ENCODE measurements at regions not wholly inside any gene's neighbourhood (a gene's known extent, or its start where the extent isn't known, plus 50 kb on each side); places are given as distances from the start of the nearest gene placed in this dataset.
"Not testable (repeated sequence)": the region's sequence is repeated elsewhere in the genome, so short reads cannot be mapped to it uniquely, and the experiment has no call there.

DNA sequence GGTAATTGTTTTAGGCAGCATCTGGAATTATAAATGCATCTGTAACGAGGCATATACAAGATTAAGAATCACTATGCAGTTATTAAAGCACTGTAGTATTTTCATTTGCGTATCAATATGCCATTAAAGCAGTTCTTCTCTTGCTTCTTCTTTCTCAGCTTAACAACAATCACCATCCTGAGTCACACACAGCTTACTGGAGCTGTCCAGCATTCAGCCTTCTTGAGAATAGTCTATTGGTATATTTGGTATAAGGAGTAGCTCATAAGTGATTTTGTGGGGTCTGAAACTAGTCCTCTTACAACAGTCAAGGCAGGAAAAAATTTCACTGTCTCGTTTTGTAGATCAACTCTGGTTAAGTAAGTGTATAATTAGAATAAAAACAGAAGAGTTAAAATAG lies 523.0 kb upstream of the FOXG1 start:
- Histone ChIP-seq H3K36me3 (ENCODE audit: control insufficient read depth in 2 of 2, insufficient read depth in 2 of 2, low read length in 1 of 2) (no peaks in the 10 kb centered on the region), H3K4me1 (ENCODE audit: control insufficient read depth in 2 of 2, insufficient read depth in 2 of 2, low read length in 1 of 2) (no peaks in the 10 kb centered on the region), H3K27ac (ENCODE audit: low read depth in 2 of 2, low read length in 1 of 2) (no peak overlapping the region), H3K9me3 (ENCODE audit: control insufficient read depth in 2 of 2, insufficient read depth in 1 of 2, low read depth in 1 of 2, low read length in 1 of 2) (no peaks in the 10 kb centered on the region), H3K4me3 (ENCODE audit: low read depth in 1 of 2, low read length in 2 of 2) (no peak overlapping the region), H3K27me3 (ENCODE audit: control insufficient read depth in 1 of 2, insufficient read depth in 2 of 2, low read length in 2 of 2) (no peaks in the 10 kb centered on the region)
- 55 to 58% methylated on average over 3 of the region's 3 CpGs for WGBS, 2 donors

GRCh38 chr14:28245216-28245615 lies 521.4 kb upstream of the FOXG1 start:
- H3K27ac ChIP-seq (ENCODE audit: low read depth in 2 of 2, low read length in 1 of 2): no peak overlapping the region
- H3K4me1 ChIP-seq (ENCODE audit: control insufficient read depth in 2 of 2, insufficient read depth in 2 of 2, low read length in 1 of 2): no peaks in the 10 kb centered on the region
- no peak overlapping the region for H3K4me3 ChIP-seq (ENCODE audit: low read depth in 1 of 2, low read length in 2 of 2)
- H3K27me3 ChIP-seq (ENCODE audit: control insufficient read depth in 1 of 2, insufficient read depth in 2 of 2, low read length in 2 of 2): no peaks in the 10 kb centered on the region
- H3K9me3 ChIP-seq (ENCODE audit: control insufficient read depth in 2 of 2, insufficient read depth in 1 of 2, low read depth in 1 of 2, low read length in 1 of 2): no peaks in the 10 kb centered on the region
- 33 to 36% methylated on average over 1 of the region's 1 CpG for WGBS, 2 donors
- no peaks in the 10 kb centered on the region for H3K36me3 ChIP-seq (ENCODE audit: control insufficient read depth in 2 of 2, insufficient read depth in 2 of 2, low read length in 1 of 2)

- Histone ChIP-seq H3K36me3 (ENCODE audit: control insufficient read depth in 2 of 2, insufficient read depth in 2 of 2, low read length in 1 of 2) (no peaks in the 10 kb centered on the region), H3K27ac (ENCODE audit: low read depth in 2 of 2, low read length in 1 of 2) (no peak overlapping the region), H3K4me3 (ENCODE audit: low read depth in 1 of 2, low read length in 2 of 2) (no peak overlapping the region), H3K9me3 (ENCODE audit: control insufficient read depth in 2 of 2, insufficient read depth in 1 of 2, low read depth in 1 of 2, low read length in 1 of 2) (no peaks in the 10 kb centered on the region), H3K27me3 (ENCODE audit: control insufficient read depth in 1 of 2, insufficient read depth in 2 of 2, low read length in 2 of 2) (no peaks in the 10 kb centered on the region), H3K4me1 (ENCODE audit: control insufficient read depth in 2 of 2, insufficient read depth in 2 of 2, low read length in 1 of 2) (no peaks in the 10 kb centered on the region)
- WGBS, 2 donors: 55 to 62% methylated on average over 1 of the region's 1 CpG
Measured at GRCh38 chr14:28247491-28247890, 519.1 kb upstream of the FOXG1 start.

DNA sequence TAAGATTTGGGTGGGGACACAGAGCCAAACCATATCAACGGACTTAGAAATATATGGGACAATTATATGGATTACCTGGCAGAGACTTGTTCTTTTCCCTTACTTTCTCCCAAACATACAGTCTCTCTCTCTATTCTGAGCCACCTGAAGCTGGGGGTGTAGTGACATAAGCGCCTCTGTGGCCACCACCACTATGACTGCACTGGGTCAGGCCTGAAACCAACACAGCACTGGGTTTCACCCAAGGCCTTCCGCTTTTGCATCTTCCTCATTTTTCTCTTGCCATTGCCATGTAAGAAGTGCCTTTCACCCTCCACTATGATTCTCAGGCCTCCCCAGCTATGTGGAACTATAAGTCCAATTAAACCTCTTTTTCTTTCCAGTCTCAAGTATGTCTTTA lies 514.5 kb upstream of the FOXG1 start:
- H3K4me3 ChIP-seq (ENCODE audit: low read depth in 1 of 2, low read length in 2 of 2): not testable (repeated sequence)
- 91% methylated on average over 3 of the region's 3 CpGs for WGBS, 2 donors

GRCh38 chr14:28254768-28255167 lies 511.8 kb upstream of the FOXG1 start:
- WGBS, 2 donors: 53 to 63% methylated on average over 1 of the region's 1 CpG
- H3K27me3 ChIP-seq (ENCODE audit: control insufficient read depth in 1 of 2, insufficient read depth in 2 of 2, low read length in 2 of 2): no peaks in the 10 kb centered on the region
- no peak overlapping the region for H3K4me3 ChIP-seq (ENCODE audit: low read depth in 1 of 2, low read length in 2 of 2)
- no peaks in the 10 kb centered on the region for H3K36me3 ChIP-seq (ENCODE audit: control insufficient read depth in 2 of 2, insufficient read depth in 2 of 2, low read length in 1 of 2)
- no peak overlapping the region for H3K27ac ChIP-seq (ENCODE audit: low read depth in 2 of 2, low read length in 1 of 2)
- H3K4me1 ChIP-seq (ENCODE audit: control insufficient read depth in 2 of 2, insufficient read depth in 2 of 2, low read length in 1 of 2): no peaks in the 10 kb centered on the region
- peaks cover 0 to 5% of the 10 kb centered on the region in 2 donors for H3K9me3 ChIP-seq (ENCODE audit: control insufficient read depth in 2 of 2, insufficient read depth in 1 of 2, low read depth in 1 of 2, low read length in 1 of 2)

More for the DNA sequence above, 514.5 kb upstream of the FOXG1 start:
- not testable (repeated sequence) for H3K4me1 ChIP-seq (ENCODE audit: control insufficient read depth in 2 of 2, insufficient read depth in 2 of 2, low read length in 1 of 2); H3K27ac ChIP-seq (ENCODE audit: low read depth in 2 of 2, low read length in 1 of 2); H3K9me3 ChIP-seq (ENCODE audit: control insufficient read depth in 2 of 2, insufficient read depth in 1 of 2, low read depth in 1 of 2, low read length in 1 of 2); H3K27me3 ChIP-seq (ENCODE audit: control insufficient read depth in 1 of 2, insufficient read depth in 2 of 2, low read length in 2 of 2); H3K36me3 ChIP-seq (ENCODE audit: control insufficient read depth in 2 of 2, insufficient read depth in 2 of 2, low read length in 1 of 2)

DNA sequence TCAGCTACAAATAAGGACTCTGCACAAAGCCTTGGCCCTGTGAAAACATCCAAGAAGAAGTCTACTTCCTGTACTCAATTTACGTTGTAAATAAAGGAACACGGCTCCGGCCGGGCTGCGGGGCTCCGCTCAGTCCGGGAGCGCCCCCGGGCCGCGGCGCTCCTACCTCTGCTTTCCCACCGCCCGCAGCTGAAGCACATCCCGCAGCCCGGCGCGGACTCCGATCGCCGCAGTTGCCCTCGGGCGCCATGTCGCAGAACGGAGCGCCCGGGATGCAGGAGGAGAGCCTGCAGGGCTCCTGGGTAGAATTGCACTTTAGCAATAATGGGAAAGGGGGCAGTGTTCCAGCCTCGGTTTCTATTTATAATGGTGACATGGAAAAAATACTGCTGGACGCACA lies 502.3 kb upstream of the FOXG1 start:
- Histone ChIP-seq H3K9me3 (ENCODE audit: control insufficient read depth in 2 of 2, insufficient read depth in 1 of 2, low read depth in 1 of 2, low read length in 1 of 2) (no peaks in the 10 kb centered on the region), H3K36me3 (ENCODE audit: control insufficient read depth in 2 of 2, insufficient read depth in 2 of 2, low read length in 1 of 2) (no peaks in the 10 kb centered on the region), H3K27me3 (ENCODE audit: control insufficient read depth in 1 of 2, insufficient read depth in 2 of 2, low read length in 2 of 2) (no peaks in the 10 kb centered on the region), H3K4me3 (ENCODE audit: low read depth in 1 of 2, low read length in 2 of 2) (no peak overlapping the region), H3K4me1 (ENCODE audit: control insufficient read depth in 2 of 2, insufficient read depth in 2 of 2, low read length in 1 of 2) (no peaks in the 10 kb centered on the region), H3K27ac (ENCODE audit: low read depth in 2 of 2, low read length in 1 of 2) (no peak overlapping the region)
- WGBS, 2 donors: 30 to 35% methylated on average over 26 to 29 of the region's 29 CpGs

GRCh38 chr14:28272270-28272669 lies 494.3 kb upstream of the FOXG1 start:
- Histone ChIP-seq H3K36me3 (ENCODE audit: control insufficient read depth in 2 of 2, insufficient read depth in 2 of 2, low read length in 1 of 2) (no peaks in the 10 kb centered on the region), H3K9me3 (ENCODE audit: control insufficient read depth in 2 of 2, insufficient read depth in 1 of 2, low read depth in 1 of 2, low read length in 1 of 2) (no peaks in the 10 kb centered on the region), H3K27ac (ENCODE audit: low read depth in 2 of 2, low read length in 1 of 2) (no peak overlapping the region), H3K4me1 (ENCODE audit: control insufficient read depth in 2 of 2, insufficient read depth in 2 of 2, low read length in 1 of 2) (no peaks in the 10 kb centered on the region), H3K27me3 (ENCODE audit: control insufficient read depth in 1 of 2, insufficient read depth in 2 of 2, low read length in 2 of 2) (no peaks in the 10 kb centered on the region), H3K4me3 (ENCODE audit: low read depth in 1 of 2, low read length in 2 of 2) (no peak overlapping the region)
- 35 to 84% methylated on average over 1 of the region's 1 CpG for WGBS, 2 donors

GRCh38 chr14:28280530-28280929 lies 486.1 kb upstream of the FOXG1 start:
- H3K4me3 ChIP-seq (ENCODE audit: low read depth in 1 of 2, low read length in 2 of 2): no peak overlapping the region
- no peaks in the 10 kb centered on the region for H3K4me1 ChIP-seq (ENCODE audit: control insufficient read depth in 2 of 2, insufficient read depth in 2 of 2, low read length in 1 of 2)
- WGBS, 2 donors: 74 to 78% methylated on average over 5 of the region's 5 CpGs
- no peaks in the 10 kb centered on the region for H3K9me3 ChIP-seq (ENCODE audit: control insufficient read depth in 2 of 2, insufficient read depth in 1 of 2, low read depth in 1 of 2, low read length in 1 of 2)
- no peak overlapping the region for H3K27ac ChIP-seq (ENCODE audit: low read depth in 2 of 2, low read length in 1 of 2)
- H3K27me3 ChIP-seq (ENCODE audit: control insufficient read depth in 1 of 2, insufficient read depth in 2 of 2, low read length in 2 of 2): no peaks in the 10 kb centered on the region
- H3K36me3 ChIP-seq (ENCODE audit: control insufficient read depth in 2 of 2, insufficient read depth in 2 of 2, low read length in 1 of 2): no peaks in the 10 kb centered on the region

- Histone ChIP-seq H3K36me3 (ENCODE audit: control insufficient read depth in 2 of 2, insufficient read depth in 2 of 2, low read length in 1 of 2) (no peaks in the 10 kb centered on the region), H3K4me3 (ENCODE audit: low read depth in 1 of 2, low read length in 2 of 2) (no peak overlapping the region), H3K4me1 (ENCODE audit: control insufficient read depth in 2 of 2, insufficient read depth in 2 of 2, low read length in 1 of 2) (no peaks in the 10 kb centered on the region), H3K27me3 (ENCODE audit: control insufficient read depth in 1 of 2, insufficient read depth in 2 of 2, low read length in 2 of 2) (no peaks in the 10 kb centered on the region), H3K9me3 (ENCODE audit: control insufficient read depth in 2 of 2, insufficient read depth in 1 of 2, low read depth in 1 of 2, low read length in 1 of 2) (no peaks in the 10 kb centered on the region), H3K27ac (ENCODE audit: low read depth in 2 of 2, low read length in 1 of 2) (no peak overlapping the region)
- 81 to 91% methylated on average over 2 of the region's 2 CpGs for WGBS, 2 donors
Measured at GRCh38 chr14:28280997-28281598, 485.5 kb upstream of the FOXG1 start.

DNA sequence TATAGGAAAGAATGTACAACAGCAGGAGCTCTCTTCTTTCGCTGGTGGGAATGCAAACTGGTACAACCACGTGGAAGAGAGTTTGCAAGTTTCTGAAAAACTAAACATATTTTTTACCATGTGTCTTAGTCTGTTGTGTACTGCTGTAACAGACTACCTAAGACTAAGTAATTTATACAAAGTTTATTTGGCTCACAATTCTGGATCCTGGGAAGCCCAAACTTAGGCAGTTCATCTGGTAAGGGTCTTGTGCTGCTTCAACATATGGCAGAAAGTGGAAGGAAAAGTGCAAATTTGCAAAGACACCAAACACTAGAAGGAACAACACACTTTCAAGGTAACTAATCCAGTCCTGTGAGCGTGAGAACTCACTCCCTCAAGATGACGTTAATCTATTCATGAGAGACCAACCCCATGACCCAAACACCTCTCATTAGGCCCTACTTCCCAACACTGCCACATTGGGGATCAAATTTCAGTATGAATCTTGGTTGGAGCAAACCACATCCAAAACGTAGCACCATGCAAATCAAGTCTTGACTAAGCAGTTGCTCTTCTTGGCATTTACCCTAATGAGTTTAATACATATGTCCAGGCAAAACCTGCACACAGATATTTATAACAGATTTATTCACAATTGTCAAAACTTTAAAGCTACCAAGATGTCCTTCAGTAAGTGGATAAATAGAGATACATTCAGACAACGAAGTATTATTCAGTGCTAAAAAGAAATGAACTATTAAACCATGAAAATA lies 481.9 kb upstream of the FOXG1 start:
- 67 to 69% methylated on average over 6 of the region's 6 CpGs for WGBS, 2 donors
- Histone ChIP-seq H3K9me3 (ENCODE audit: control insufficient read depth in 2 of 2, insufficient read depth in 1 of 2, low read depth in 1 of 2, low read length in 1 of 2) (no peaks in the 10 kb centered on the region), H3K27me3 (ENCODE audit: control insufficient read depth in 1 of 2, insufficient read depth in 2 of 2, low read length in 2 of 2) (no peaks in the 10 kb centered on the region), H3K36me3 (ENCODE audit: control insufficient read depth in 2 of 2, insufficient read depth in 2 of 2, low read length in 1 of 2) (no peaks in the 10 kb centered on the region), H3K4me3 (ENCODE audit: low read depth in 1 of 2, low read length in 2 of 2) (no peak overlapping the region), H3K4me1 (ENCODE audit: control insufficient read depth in 2 of 2, insufficient read depth in 2 of 2, low read length in 1 of 2) (no peaks in the 10 kb centered on the region), H3K27ac (ENCODE audit: low read depth in 2 of 2, low read length in 1 of 2) (no peak overlapping the region)

Data from esophagus (tissue), 2 donors.